RCC 7860 (cell line): ENCODE measurements at regions not wholly inside any gene's neighbourhood (a gene's known extent, or its start where the extent isn't known, plus 50 kb on each side); places are given as distances from the start of the nearest gene placed in this dataset.

ENCODE experiments used
- DNase-seq: peaks from one replicate; pipeline ENCODE4 v3.0.0-alpha.2; 2015; ENCODE audit warnings: low spot score
- FAIRE-seq: peaks from 2 replicates; lab custom pipeline; 2012; peaks lifted over from hg19 to GRCh38; lab: Jason Lieb, UNC

GRCh38 chr11:69985641-69986439 lies 92.3 kb upstream of the ANO1 start:
- DNase-seq, result no peak

GRCh38 chr11:69986440-69986787 lies 91.7 kb upstream of the ANO1 start:
- no peak for DNase-seq
- FAIRE-seq, result no peak

More at GRCh38 chr11:69985641-69986439, 92.3 kb upstream of the ANO1 start:
- no peak for FAIRE-seq

- DNase-seq (no peak), FAIRE-seq (no peak)
Observed at GRCh38 chr11:69986830-69987229, 91.3 kb upstream of the ANO1 start.

GRCh38 chr11:69992026-69992425 lies 86.1 kb upstream of the ANO1 start:
- FAIRE-seq (no peak), DNase-seq (no peak)

- DNase-seq (no peak), FAIRE-seq (no peak)
Observed at GRCh38 chr11:69992943-69993694, 85.0 kb upstream of the ANO1 start.

GRCh38 chr11:69994810-69995209 lies 83.3 kb upstream of the ANO1 start:
- FAIRE-seq, result no peak
- no peak for DNase-seq

GRCh38 chr11:69995697-69996096 lies 82.4 kb upstream of the ANO1 start:
- DNase-seq (no peak), FAIRE-seq (no peak)

- no peak for FAIRE-seq
- no peak for DNase-seq
Observed at GRCh38 chr11:69996451-69996850, 81.7 kb upstream of the ANO1 start.

- DNase-seq, result no peak
- FAIRE-seq, result no peak
Observed at GRCh38 chr11:69997352-69997751, 80.8 kb upstream of the ANO1 start.

GRCh38 chr11:69999721-70000120 lies 78.4 kb upstream of the ANO1 start:
- DNase-seq (no peak), FAIRE-seq (no peak)

GRCh38 chr11:70000228-70000627 lies 77.9 kb upstream of the ANO1 start:
- FAIRE-seq (no peak), DNase-seq (no peak)

GRCh38 chr11:70001246-70001645 lies 76.9 kb upstream of the ANO1 start:
- FAIRE-seq (no peak), DNase-seq (no peak)

- DNase-seq (no peak), FAIRE-seq (no peak)
Observed at GRCh38 chr11:70002433-70002832, 75.7 kb upstream of the ANO1 start.

- FAIRE-seq (no peak), DNase-seq (no peak)
Observed at GRCh38 chr11:70005107-70005818, 72.9 kb upstream of the ANO1 start.

- FAIRE-seq, result no peak
- DNase-seq, result no peak
Observed at GRCh38 chr11:70007796-70008195, 70.3 kb upstream of the ANO1 start.

GRCh38 chr11:70010774-70011173 lies 67.3 kb upstream of the ANO1 start:
- FAIRE-seq (no peak), DNase-seq (no peak)

- FAIRE-seq (no peak), DNase-seq (no peak)
Observed at GRCh38 chr11:70012134-70012733, 65.9 kb upstream of the ANO1 start.

GRCh38 chr11:70014291-70014690 lies 63.8 kb upstream of the ANO1 start:
- DNase-seq, result no peak
- FAIRE-seq, result no peak

GRCh38 chr11:70016666-70017367 lies 61.3 kb upstream of the ANO1 start:
- DNase-seq (no peak), FAIRE-seq (no peak)

- no peak for DNase-seq
- FAIRE-seq, result no peak
Observed at GRCh38 chr11:70018816-70019215, 59.3 kb upstream of the ANO1 start.

- no peak for FAIRE-seq
- no peak for DNase-seq
Observed at GRCh38 chr11:70019576-70020011, 58.5 kb upstream of the ANO1 start.
